Smooth muscle cell (in vitro differentiated cells): ENCODE measurements at regions not wholly inside any gene's neighbourhood (a gene's known extent, or its start where the extent isn't known, plus 50 kb on each side); places are given as distances from the start of the nearest gene placed in this dataset.

Experiments
- DNase-seq: peaks from one replicate; lab custom pipeline; 2025; ENCODE audit not compliant: unreplicated experiment; lab: John Stamatoyannopoulos, UW
- H2AFZ ChIP-seq: fragments of 200-600 bp; sonication (generic); 2 replicates; pipeline ENCODE4 v1.6.0; 2016; ENCODE audit warnings: antibody characterized with exemption, low read depth, mild to moderate bottlenecking
- H3F3A ChIP-seq: fragments of 200-600 bp; sonication (generic); 2 replicates; pipeline ENCODE4 v1.6.0; 2017; ENCODE audit warnings: antibody characterized with exemption, low read depth
- H3K27ac ChIP-seq: fragments of 200-600 bp; sonication (generic); 2 replicates; pipeline ENCODE4 v1.5.1; 2016; ENCODE audit warnings: low read depth, mild to moderate bottlenecking
- H3K27me3 ChIP-seq: fragments of 200-600 bp; sonication (generic); 2 replicates; pipeline ENCODE4 v1.6.1; 2016; ENCODE audit warnings: low read depth, mild to moderate bottlenecking
- H3K36me3 ChIP-seq: fragments of 200-600 bp; sonication (generic); 2 replicates; pipeline ENCODE4 v1.5.1; 2016; ENCODE audit warnings: low read depth
- H3K4me1 ChIP-seq: fragments of 200-600 bp; sonication (generic); 2 replicates; pipeline ENCODE4 v1.5.1; 2016; ENCODE audit warnings: low read depth
- H3K4me2 ChIP-seq: fragments of 200-600 bp; sonication (generic); 2 replicates; pipeline ENCODE4 v1.6.0; 2016; ENCODE audit warnings: mild to moderate bottlenecking
- H3K4me3 ChIP-seq: fragments of 200-600 bp; sonication (generic); 2 replicates; pipeline ENCODE4 v1.5.1; 2016; ENCODE audit warnings: mild to moderate bottlenecking
- H3K79me2 ChIP-seq: fragments of 200-600 bp; sonication (generic); 2 replicates; pipeline ENCODE4 v1.6.0; 2016; ENCODE audit warnings: low read depth, mild to moderate bottlenecking
- H3K9ac ChIP-seq: fragments of 200-600 bp; sonication (generic); 2 replicates; pipeline ENCODE4 v1.6.0; 2016; ENCODE audit warnings: low read depth
- H3K9me3 ChIP-seq: fragments of 200-600 bp; sonication (generic); replicated peaks from 2 replicates; pipeline ENCODE4 v1.5.1; 2016; ENCODE audit warnings: low read depth
- H4K20me1 ChIP-seq: fragments of 200-600 bp; sonication (generic); 2 replicates; pipeline ENCODE4 v1.6.0; 2016; ENCODE audit warnings: low read depth
- CTCF ChIP-seq: fragments of 200-600 bp; sonication (generic); IDR thresholded peaks from 2 replicates; pipeline ENCODE4 v1.5.1; 2017; ENCODE audit warnings: borderline replicate concordance, mild to moderate bottlenecking, antibody characterized with exemption; ENCODE audit not compliant: insufficient read depth, poor library complexity, severe bottlenecking
- WGBS: methylation state at CpG from one replicate; pipeline ENCODE4 v1.1.7; 2016; ENCODE audit warnings: low lambda C conversion rate; 5-methylcytosine and 5-hydroxymethylcytosine counted together

GRCh38 chrX:122567911-122568310 lies 616.2 kb upstream of the GRIA3 start:
- peak overlapping the region; percentile 3 for H3K4me2 ChIP-seq
- WGBS = 68% methylated on average over 3 of the region's 3 CpGs

DNA sequence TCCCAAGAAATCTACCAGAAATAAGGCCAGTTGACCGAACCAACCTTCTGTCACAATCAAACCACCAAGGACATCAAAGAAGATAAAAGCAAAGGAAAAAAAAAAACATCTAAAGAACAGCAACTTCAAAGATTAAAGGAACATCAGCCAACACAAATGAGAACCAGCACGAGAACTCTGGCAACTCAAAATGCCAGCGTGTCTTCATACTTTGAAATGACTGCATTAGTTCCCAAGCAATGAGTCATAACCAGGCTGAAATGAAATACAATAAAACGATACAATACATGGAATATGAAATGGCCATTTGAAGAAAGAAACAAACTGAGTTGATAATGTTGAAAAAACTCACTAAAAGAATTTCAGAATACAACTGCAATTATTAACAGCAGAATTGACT lies 611.6 kb upstream of the GRIA3 start:
- H3K4me3 ChIP-seq = no peak overlapping the region
- H3K4me2 ChIP-seq = no peak overlapping the region
- no peaks in the 10 kb centered on the region for H3K36me3 ChIP-seq
- no peak overlapping the region for H3K27ac ChIP-seq
- H3K9ac ChIP-seq = no peak overlapping the region
- H3K9me3 ChIP-seq = no peaks in the 10 kb centered on the region
- H4K20me1 ChIP-seq = no peaks in the 10 kb centered on the region
- H2AFZ ChIP-seq = no peak overlapping the region
- H3F3A ChIP-seq = no peaks in the 10 kb centered on the region
- no peaks in the 10 kb centered on the region for H3K27me3 ChIP-seq
- no peak for DNase-seq
- H3K4me1 ChIP-seq = no peaks in the 10 kb centered on the region
- TF ChIP-seq CTCF = no peak
- H3K79me2 ChIP-seq = no peaks in the 10 kb centered on the region
- 67% methylated on average over 4 of the region's 4 CpGs for WGBS

More at GRCh38 chrX:122567911-122568310, 616.2 kb upstream of the GRIA3 start:
- no peak overlapping the region for H3K27ac ChIP-seq
- H3K9me3 ChIP-seq = no peaks in the 10 kb centered on the region
- no peaks in the 10 kb centered on the region for H3K4me1 ChIP-seq
- H4K20me1 ChIP-seq = no peaks in the 10 kb centered on the region
- H3K36me3 ChIP-seq = no peaks in the 10 kb centered on the region
- no peak overlapping the region for H3K9ac ChIP-seq
- H3K4me3 ChIP-seq = no peak overlapping the region
- no peaks in the 10 kb centered on the region for H3K27me3 ChIP-seq
- H3F3A ChIP-seq = no peaks in the 10 kb centered on the region
- DNase-seq = no peak
- TF ChIP-seq CTCF = no peak
- H2AFZ ChIP-seq = no peak overlapping the region
- H3K79me2 ChIP-seq = no peaks in the 10 kb centered on the region

DNA sequence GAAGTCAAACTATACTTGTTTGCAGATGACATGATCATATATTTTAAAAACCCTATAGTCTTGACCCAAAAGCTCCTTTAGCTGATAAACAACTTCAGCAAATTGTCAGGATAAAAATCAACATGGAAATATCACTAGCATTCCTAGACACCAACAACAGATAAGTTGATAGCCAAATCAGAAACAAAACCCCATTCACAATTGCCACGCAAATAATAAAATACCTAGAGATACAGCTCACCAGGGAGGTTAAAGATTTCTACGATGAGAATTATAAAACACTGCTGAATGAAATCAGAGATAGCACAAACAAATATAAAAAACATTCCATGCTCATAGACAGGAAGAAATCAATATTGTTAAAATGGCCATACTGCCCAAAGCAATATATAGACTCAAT lies 605.0 kb upstream of the GRIA3 start:
- H3K9me3 ChIP-seq = no peaks in the 10 kb centered on the region
- no peak overlapping the region for H3K9ac ChIP-seq
- H3F3A ChIP-seq = no peaks in the 10 kb centered on the region
- H2AFZ ChIP-seq = no peak overlapping the region
- DNase-seq = no peak
- no peak overlapping the region for H3K27ac ChIP-seq
- TF ChIP-seq CTCF = no peak
- 71% methylated on average over 2 of the region's 2 CpGs for WGBS
- no peaks in the 10 kb centered on the region for H3K79me2 ChIP-seq
- H3K4me2 ChIP-seq = no peak overlapping the region
- H4K20me1 ChIP-seq = no peaks in the 10 kb centered on the region
- no peak overlapping the region for H3K4me3 ChIP-seq
- H3K4me1 ChIP-seq = no peaks in the 10 kb centered on the region
- no peaks in the 10 kb centered on the region for H3K36me3 ChIP-seq
- H3K27me3 ChIP-seq = no peaks in the 10 kb centered on the region

DNA sequence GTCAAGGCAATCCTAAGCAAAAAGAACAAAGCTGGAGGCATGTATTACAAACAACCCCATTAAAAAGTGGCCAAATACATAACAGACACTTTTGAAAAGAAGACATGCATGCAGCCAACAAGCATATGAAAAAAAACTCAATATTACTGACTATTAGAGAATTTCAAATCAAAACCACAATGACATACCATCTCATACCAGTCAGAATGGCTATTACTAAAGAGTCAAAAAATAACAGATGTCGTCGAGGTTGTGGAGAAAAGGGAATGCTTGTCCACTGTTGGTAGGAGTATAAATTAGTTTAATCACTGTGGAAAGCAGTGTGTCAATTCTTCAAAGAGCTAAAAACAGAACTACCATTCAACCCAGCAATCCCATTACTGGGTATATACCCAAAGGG lies 604.6 kb upstream of the GRIA3 start:
- H3K27me3 ChIP-seq = no peaks in the 10 kb centered on the region
- H3K9me3 ChIP-seq = no peaks in the 10 kb centered on the region
- WGBS = 64% methylated on average over 2 of the region's 2 CpGs
- H3F3A ChIP-seq = no peaks in the 10 kb centered on the region
- H3K9ac ChIP-seq = no peak overlapping the region
- no peaks in the 10 kb centered on the region for H4K20me1 ChIP-seq
- H3K4me3 ChIP-seq = no peak overlapping the region
- TF ChIP-seq CTCF = no peak
- DNase-seq = no peak
- no peaks in the 10 kb centered on the region for H3K79me2 ChIP-seq
- H3K4me1 ChIP-seq = no peaks in the 10 kb centered on the region
- H3K36me3 ChIP-seq = no peaks in the 10 kb centered on the region
- H3K27ac ChIP-seq = no peak overlapping the region
- H2AFZ ChIP-seq = no peak overlapping the region
- H3K4me2 ChIP-seq = no peak overlapping the region
